Uterus (tissue), 3 donors: ENCODE measurements at regions not wholly inside any gene's neighbourhood (a gene's known extent, or its start where the extent isn't known, plus 50 kb on each side); places are given as distances from the start of the nearest gene placed in this dataset.

Experiments
- DNase-seq, 2 donors: peaks; one replicate each; pipeline ENCODE4 v3.0.0-alpha.2; 2019 to 2020
- H3K27ac ChIP-seq, 2 donors: fragments of 200-600 bp; sonication (generic); 1 replicate in 1 of 2; 2 replicates in 1 of 2; pipeline ENCODE4 v1.5.1; 2016 to 2018
- H3K27me3 ChIP-seq, 2 donors: fragments of 200-600 bp; sonication (generic); one replicate each; pipeline ENCODE4 v1.5.1; 2018 to 2019; ENCODE audit warnings: control low read depth in 1 of 2
- H3K36me3 ChIP-seq, 2 donors: fragments of 200-600 bp; sonication (generic); one replicate each; pipeline ENCODE4 v1.5.1; 2019; ENCODE audit warnings: control low read depth in 1 of 2
- H3K4me1 ChIP-seq, 2 donors: fragments of 200-600 bp; sonication (generic); one replicate each; pipeline ENCODE4 v1.5.1; 2018 to 2019; ENCODE audit warnings: control low read depth in 1 of 2
- H3K4me3 ChIP-seq, 2 donors: fragments of 200-600 bp; sonication (generic); 1 replicate in 1 of 2; 2 replicates in 1 of 2; pipeline ENCODE4 v1.5.1; 2018 to 2019; ENCODE audit warnings: mild to moderate bottlenecking in 1 of 2
- H3K9me3 ChIP-seq, 2 donors: fragments of 200-600 bp; sonication (generic); one replicate each; pipeline ENCODE4 v1.5.1; 2019; ENCODE audit warnings: control low read depth in 1 of 2
- CTCF ChIP-seq, 4 experiments: fragments of 200-600 bp in 2 of 4; fragments of 450-650 bp in 2 of 4; sonication (generic) in 2 of 4; IDR thresholded peaks; one replicate each; pipeline ENCODE4 v1.5.1; 2016 to 2019; ENCODE audit warnings: antibody characterized with exemption in 4 of 4, mild to moderate bottlenecking in 2 of 4, moderate library complexity in 1 of 4
- POLR2A ChIP-seq, 2 donors: fragments of 450-650 bp; IDR thresholded peaks; one replicate each; pipeline ENCODE4 v1.6.1; 2016; ENCODE audit warnings: antibody characterized with exemption in 2 of 2, mild to moderate bottlenecking in 1 of 2, moderate library complexity in 1 of 2
- intact Hi-C: fragments of 100-400 bp; cut with DNase I; formaldehyde crosslinking; loops from one replicate; pipeline ENCODE4 v1.15.1; 2023; ENCODE audit warnings: low total_unique reads
- donor health status: DM: yes; HTN: yes; CAD: no.

GRCh38 chr12:84723988-84724387 lies 188.6 kb downstream of the SLC6A15 start:
- H3K9me3 ChIP-seq, result no peaks in the 10 kb centered on the region
- H3K4me1 ChIP-seq, result no peaks in the 10 kb centered on the region
- intact Hi-C loops, result no loop called here
- TF ChIP-seq POLR2A (IDR thresholded peaks at IDR 0.05) (no peak), CTCF (IDR thresholded peaks at IDR 0.05) (no peak)
- H3K36me3 ChIP-seq, result no peaks in the 10 kb centered on the region
- no peak overlapping the region for H3K27ac ChIP-seq
- no peaks in the 10 kb centered on the region for H3K27me3 ChIP-seq
- H3K4me3 ChIP-seq, result no peak overlapping the region
- no peak for DNase-seq

DNA sequence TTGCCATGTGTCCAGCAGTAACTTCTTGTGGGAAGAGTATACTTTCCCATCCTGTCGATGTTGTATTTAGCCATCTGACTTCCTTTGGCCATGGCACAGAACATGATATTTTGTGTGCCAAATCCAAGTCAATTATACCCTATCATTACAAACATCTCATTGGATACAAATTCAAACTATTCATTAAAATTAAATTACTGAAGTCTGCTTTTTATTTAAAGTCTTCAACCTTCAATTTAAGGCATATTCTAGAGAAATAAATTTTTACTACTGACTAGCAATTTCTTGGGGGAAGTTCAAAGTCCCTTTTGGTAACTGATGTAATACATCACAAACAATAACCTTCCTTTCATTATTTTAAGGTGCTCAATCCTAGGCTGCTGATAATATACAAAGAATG lies 192.6 kb downstream of the SLC6A15 start:
- DNase-seq, result no peak
- intact Hi-C loops, result no loop called here
- H3K36me3 ChIP-seq, result no peaks in the 10 kb centered on the region
- no peaks in the 10 kb centered on the region for H3K9me3 ChIP-seq
- no peaks in the 10 kb centered on the region for H3K4me1 ChIP-seq
- no peak overlapping the region for H3K27ac ChIP-seq
- no peak overlapping the region for H3K4me3 ChIP-seq
- TF ChIP-seq CTCF (IDR thresholded peaks at IDR 0.05), result no peak
- no peak for TF ChIP-seq POLR2A (IDR thresholded peaks at IDR 0.05)
- H3K27me3 ChIP-seq, result no peaks in the 10 kb centered on the region

DNA sequence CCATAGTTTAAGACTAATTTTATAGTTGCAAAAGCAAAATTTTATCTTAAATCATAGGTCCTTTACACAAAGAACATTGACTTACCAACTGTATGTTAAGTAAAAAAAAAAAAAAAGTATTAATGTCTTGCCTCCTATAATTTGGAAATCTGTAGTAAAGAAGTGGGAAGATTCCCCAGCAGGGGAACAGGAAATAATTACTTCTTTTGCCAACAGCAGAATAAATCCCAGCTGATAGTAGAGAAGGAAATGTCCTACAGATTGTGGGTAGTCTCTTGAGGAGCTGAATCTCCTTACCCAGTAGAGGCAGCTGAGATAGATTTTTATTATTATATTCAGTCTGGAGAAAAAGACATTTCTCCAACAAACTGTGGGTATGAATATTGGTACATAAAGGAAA lies 193.7 kb downstream of the SLC6A15 start:
- no peak overlapping the region for H3K4me3 ChIP-seq
- H3K27me3 ChIP-seq, result no peaks in the 10 kb centered on the region
- DNase-seq, result no peak
- intact Hi-C loops, result no loop called here
- no peaks in the 10 kb centered on the region for H3K4me1 ChIP-seq
- no peaks in the 10 kb centered on the region for H3K9me3 ChIP-seq
- no peaks in the 10 kb centered on the region for H3K36me3 ChIP-seq
- no peak overlapping the region for H3K27ac ChIP-seq
- TF ChIP-seq POLR2A (IDR thresholded peaks at IDR 0.05) (no peak), CTCF (IDR thresholded peaks at IDR 0.05) (no peak)

DNA sequence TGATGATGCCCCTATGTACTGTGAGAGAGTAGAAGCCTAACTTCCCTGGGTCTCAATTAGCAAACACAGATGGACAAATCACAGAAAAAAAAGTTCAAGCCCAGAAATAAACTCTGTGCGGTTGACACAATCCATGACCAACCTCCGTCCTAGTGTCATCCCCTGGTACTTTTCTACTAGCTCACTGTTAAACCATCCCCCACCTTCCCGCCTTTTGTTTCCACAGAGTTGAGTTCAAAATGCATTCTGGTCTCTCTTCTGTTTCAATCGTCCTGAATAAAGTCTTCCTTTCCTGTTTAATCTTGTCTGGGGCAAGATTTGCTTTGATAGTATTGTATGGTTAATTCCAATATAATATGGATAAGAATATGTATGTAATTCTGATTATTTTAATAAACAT lies 199.9 kb downstream of the SLC6A15 start:
- no peaks in the 10 kb centered on the region for H3K36me3 ChIP-seq
- no peak for DNase-seq
- no peaks in the 10 kb centered on the region for H3K27me3 ChIP-seq
- no peak overlapping the region for H3K4me3 ChIP-seq
- H3K9me3 ChIP-seq, result no peaks in the 10 kb centered on the region
- TF ChIP-seq POLR2A (IDR thresholded peaks at IDR 0.05) (no peak), CTCF (IDR thresholded peaks at IDR 0.05) (no peak)
- no peaks in the 10 kb centered on the region for H3K4me1 ChIP-seq
- no peak overlapping the region for H3K27ac ChIP-seq
- intact Hi-C loops, result no loop called here

DNA sequence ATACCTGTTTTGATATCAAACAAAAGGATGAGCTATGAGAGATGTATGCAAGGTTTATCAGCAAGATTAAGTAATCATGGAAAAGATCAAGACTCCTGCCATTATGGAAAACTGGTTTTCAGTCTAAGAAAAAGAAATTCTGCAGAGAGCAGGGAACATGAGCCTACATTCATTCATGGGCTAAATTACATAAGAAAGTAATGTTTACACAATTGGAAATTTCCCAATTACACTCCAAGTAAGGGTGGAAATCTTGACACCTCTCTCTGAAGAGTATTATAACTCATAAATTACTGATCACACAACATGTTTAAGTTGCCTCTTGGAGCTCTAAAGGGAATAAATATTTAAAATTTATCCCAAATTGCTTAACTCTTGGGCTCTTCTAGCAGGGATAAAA lies 206.2 kb downstream of the SLC6A15 start:
- intact Hi-C loops, result no loop called here
- TF ChIP-seq POLR2A (IDR thresholded peaks at IDR 0.05), result no peak
- TF ChIP-seq CTCF (IDR thresholded peaks at IDR 0.05), result no peak
- H3K4me1 ChIP-seq, result no peaks in the 10 kb centered on the region
- no peaks in the 10 kb centered on the region for H3K36me3 ChIP-seq
- H3K27ac ChIP-seq, result no peak overlapping the region
- no peak for DNase-seq
- no peaks in the 10 kb centered on the region for H3K27me3 ChIP-seq
- no peak overlapping the region for H3K4me3 ChIP-seq
- H3K9me3 ChIP-seq, result no peaks in the 10 kb centered on the region
